Stimulated activated CD8-positive, alpha-beta memory T cell treated with anti-CD3 and anti-CD28 coated beads, Interleukin-15, amount 100 ng/mL, for 1 hour (primary cell): ENCODE measurements at regions not wholly inside any gene's neighbourhood (a gene's known extent, or its start where the extent isn't known, plus 50 kb on each side); places are given as distances from the start of the nearest gene placed in this dataset.
"Not testable (repeated sequence)": the region's sequence is repeated elsewhere in the genome, so short reads cannot be mapped to it uniquely, and the experiment has no call there.

ENCODE experiments used
- DNase-seq: peaks from one replicate; pipeline ENCODE4 v3.0.0-alpha.2; 2020; ENCODE audit warnings: low read depth

DNA sequence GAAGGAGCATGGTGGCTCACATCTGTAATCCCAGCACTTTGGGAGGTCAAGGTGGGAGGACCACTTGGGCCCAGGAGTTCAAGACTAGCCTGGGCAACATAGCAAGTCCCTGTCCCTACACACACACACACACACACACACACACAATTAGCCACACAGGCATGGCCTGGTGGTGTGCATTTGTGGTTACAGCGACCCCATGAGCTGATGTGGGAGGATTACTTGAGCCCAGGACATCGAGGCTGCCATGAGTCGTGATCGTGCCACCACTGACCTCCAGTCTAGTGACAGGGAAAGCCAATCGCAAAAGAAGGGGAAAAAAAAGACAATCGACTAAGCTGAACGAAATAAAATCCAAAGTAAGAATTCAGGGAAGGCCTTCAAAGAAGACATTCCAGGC is 67.9 kb downstream of the TBX3 start:
- no peak for DNase-seq

DNA sequence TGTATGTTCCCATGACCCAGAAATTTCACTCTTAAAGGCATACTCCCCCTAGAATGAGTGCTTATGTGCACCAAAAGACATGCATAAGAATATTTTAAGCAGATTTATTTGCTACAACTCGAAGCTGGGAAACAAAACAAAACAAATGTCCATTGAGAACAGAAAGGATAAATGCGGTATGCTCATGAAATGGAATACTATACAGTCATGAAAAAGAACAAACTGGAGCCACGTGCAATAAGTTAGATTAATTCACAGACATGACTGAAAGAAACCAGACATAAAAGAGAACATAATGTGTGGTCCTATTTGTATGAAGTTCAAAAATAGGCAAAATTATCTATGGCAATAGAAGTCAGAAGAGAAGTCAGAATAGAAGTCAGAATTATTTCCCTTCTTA is 69.9 kb downstream of the TBX3 start:
- DNase-seq: no peak

DNA sequence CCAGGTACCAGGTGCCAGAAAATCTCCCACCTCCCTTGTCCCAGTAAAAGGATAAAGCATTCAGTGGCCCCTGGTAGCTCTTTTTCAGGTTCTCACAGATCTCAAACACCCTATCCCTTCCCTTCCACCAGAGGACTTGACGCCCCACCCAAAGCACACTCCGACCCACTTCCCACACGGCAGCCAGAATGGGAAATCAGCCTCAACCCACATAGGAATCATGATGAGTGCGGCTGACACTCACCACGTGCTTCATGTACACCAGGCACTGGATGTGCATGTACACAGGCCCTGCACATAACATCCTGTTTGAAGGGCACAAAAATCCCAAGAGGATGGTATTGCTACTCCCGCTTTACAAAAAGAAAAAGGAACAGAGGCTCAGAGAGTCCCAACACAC is 71.9 kb downstream of the TBX3 start:
- DNase-seq: no peak

DNA sequence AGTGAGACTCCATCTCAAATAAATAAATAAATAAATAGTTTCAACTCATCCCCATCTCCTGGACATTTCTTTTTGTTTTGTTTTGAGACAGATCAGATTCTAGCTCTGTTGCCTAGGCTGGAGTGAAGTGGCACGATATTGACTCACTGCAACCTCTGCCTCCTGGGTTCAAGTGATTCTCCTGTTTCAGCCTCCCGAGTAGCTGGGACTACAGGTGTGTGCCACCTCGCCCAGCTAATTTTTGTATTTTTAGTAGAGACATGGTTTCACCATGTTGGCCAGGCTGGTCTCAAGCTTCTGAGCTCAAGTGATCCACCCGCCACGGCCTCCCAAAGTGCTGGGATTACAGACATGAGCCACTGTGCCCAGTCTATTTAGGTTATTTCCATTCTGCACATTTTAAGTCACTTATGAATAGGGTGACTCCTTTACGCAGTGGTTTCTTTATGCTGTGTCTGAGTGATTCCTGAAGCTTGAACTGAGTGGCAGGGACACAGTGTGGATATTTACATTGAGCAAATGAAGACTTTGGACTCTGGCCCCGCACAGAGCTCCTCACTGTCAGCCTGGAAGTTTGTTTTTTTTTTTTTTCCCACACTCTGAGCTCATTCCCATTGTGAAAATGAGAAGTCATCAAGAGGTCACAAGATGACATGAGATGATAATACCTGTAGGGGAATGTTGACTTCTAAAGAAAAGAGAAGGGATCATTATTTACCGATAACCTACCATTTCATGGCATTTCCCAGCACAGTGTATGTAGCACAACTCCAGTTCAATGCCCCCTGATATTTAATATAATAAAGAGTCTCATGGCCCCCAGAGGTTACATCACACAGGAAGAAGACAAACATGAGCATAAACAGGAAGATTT is 72.6 kb downstream of the TBX3 start:
- DNase-seq: no peak

DNA sequence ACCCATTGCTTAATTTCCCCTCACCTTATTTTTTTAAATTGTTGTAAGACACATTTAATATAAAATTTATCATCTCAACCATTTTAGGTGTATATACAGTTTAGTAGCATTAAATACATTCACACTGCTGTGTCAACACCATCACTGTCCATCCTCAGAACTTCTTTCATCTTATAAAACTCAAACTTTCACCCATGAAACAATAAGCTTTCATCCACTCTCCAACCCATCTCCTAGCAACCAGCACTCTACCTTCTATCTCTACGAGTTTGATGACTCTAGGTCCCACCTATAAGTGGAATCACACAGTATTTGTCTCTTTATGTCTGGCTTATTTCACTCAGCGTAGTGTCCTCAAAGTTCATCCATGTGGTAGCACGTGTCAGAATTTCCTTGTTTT is 75.5 kb downstream of the TBX3 start:
- DNase-seq: no peak

DNA sequence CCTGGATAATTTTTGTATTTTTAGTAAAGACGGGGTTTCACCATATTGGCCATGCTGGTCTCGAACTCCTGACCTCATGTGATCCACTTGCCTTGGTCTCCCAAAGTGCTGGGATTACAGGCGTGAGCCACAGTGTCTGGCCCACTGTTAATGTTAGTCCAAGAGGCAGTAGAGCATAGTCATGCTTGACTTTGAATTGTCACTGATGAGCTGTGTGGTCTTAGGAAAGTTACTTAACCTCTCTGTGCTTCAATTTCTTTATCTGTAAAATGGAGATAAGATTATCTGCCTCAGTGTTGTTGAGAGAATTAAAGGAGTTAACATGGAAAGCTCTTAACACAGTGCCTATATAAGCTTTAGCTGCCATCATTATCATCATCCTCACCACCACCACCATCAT is 78.1 kb downstream of the TBX3 start:
- no peak for DNase-seq

DNA sequence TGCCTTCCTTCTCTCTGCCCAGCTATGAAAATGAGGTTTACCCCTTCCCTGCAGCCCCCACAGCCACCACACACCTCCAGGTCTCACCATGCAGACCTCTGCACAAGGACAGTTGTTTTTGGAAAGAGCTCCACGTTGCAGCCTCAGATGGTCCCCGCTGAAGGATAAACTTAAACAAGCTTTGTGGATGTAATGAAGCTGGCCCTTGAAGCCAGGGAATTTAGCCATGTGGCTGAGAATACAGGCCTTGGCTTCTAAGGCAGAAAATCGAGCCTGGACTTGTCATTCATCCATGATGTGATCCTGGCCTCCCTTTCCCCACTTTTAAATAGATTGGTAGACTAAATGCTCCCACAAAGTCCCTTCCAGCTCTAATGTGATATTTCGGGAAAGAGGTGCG is 79.4 kb downstream of the TBX3 start:
- no peak for DNase-seq

DNA sequence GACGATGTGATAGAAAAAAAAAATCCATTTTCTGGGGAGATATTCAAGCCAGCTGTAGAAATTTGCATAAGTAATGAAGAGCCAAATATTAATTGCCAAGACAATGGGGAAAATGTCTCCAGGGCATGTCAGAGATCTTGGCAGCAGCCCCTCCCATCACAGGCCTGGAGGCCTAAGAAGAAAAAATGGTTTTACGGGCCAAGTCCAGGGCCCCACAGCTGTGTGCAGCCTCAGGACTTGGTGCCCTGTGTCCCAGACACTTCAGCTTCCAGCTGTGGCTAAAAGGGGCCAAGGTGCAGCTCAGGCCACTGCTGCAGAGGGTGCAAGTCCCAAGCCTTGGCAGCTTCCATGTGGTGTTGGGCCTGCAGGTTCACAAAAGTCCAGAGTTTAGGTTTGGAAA is 83.4 kb downstream of the TBX3 start:
- not testable (repeated sequence) for DNase-seq

DNA sequence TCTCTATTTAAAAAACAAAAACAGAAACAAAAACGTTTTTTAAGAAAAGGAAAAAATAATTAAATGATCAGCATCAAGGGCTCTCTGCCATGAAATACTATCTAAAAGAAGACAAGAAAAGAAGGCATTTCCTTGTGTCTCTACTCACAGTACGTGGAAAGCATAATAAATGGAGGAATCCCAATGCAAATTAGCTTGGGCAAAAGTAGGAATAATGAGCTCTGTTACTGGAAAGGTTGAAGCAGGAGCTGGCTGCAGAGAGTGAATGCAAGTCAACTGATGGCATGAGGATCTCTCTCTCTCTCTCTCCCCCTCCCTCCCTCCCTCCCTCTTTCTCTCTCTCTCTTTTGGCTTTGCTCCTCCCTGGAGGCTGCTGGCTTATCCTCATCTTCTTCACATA is 85.9 kb downstream of the TBX3 start:
- DNase-seq: no peak

DNA sequence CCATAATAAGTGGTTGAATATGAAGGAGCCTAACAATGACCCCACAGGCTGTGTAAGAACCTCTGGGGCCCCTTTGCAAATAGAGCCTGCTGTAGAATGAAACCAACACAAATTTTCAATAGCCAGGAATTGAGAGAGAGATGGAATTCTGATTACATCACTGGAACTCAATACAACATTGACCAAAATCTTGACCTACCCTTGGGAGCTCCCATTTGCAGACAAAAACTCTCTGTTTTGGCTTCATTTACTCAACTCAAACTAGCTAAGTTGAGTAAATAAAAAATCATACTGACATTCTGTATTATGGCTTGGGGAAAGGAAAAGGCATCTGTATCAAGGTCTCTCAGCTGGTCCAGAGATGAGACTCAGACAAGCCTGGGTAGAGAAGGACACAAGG is 91.0 kb downstream of the TBX3 start:
- no peak for DNase-seq

DNA sequence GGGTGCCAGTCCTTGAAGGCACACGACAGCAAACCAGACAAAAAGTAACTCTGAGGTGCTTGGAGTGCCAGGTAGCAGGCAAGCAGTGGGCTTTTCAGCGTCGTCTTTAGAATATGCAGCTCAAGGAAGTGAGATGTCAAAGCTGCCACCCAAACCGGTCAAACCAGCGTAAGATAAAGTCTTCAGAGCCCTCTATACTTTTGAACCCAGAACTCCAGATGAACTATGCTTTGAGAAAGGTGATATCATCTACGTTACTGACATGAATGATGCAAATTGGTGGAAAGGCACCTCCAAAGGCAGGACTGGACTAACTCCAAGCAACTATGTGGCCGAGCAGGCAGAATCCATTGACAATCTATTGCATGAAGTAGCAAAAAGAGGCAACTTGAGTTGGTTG is 95.9 kb downstream of the TBX3 start:
- DNase-seq: no peak

DNA sequence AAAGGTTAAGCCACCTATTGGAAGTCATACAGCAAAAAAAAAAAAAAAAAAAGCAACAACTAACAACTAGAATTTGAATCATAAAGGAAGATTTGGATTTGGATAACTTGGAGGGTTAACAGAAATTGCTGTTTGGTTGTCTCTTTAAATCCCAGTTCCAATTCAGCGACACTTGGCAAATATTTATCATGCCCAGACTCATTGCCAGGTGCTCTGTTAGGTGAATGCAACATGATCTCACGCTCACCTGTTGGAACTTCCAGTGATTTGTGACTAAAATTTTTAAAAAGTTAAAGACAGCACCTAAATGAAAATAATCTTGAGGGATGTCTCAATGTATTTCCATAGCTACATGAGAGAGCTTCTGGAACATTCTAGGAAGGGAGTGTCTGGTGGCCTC is 103.7 kb downstream of the TBX3 start:
- no peak for DNase-seq

DNA sequence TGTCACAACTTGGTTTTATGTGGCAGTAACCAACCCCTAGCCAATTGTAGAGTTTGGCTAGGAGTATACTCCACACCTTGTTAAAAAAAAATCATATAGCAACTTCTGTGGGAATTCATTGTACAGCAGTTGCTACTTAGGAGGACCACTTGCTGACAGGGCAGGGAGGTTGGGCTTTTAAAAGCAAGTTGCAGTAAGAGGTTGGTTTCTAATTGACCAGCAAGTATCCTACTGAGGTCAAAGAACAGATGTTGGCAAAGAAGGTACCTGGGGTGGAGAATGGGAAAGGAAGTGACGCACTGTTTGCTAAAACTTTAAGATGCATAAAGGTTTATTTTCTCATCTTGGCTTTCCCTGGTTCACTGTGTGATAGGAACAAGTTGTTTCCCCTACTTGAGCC is 104.6 kb downstream of the TBX3 start:
- no peak for DNase-seq

DNA sequence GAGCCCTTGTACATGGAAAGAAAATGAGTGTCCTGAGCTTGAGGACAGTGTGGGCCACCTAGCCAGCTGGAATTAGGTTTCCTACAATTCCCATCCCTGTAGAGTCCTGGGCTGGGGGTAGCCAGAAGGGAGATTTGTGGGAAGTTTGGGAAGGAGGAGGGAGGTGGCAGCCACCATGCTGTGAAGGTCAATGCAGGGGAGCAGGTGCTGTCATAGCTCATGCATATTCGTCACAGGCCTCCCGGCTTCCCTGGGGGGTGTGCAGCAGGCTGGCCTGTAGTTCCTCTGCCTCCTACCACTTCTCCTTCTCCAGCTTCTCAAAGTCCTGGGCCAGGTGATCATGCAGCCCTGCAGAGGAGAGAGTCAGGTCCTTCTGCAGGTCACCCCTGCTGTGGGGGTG is 121.3 kb downstream of the TBX3 start:
- DNase-seq: no peak

DNA sequence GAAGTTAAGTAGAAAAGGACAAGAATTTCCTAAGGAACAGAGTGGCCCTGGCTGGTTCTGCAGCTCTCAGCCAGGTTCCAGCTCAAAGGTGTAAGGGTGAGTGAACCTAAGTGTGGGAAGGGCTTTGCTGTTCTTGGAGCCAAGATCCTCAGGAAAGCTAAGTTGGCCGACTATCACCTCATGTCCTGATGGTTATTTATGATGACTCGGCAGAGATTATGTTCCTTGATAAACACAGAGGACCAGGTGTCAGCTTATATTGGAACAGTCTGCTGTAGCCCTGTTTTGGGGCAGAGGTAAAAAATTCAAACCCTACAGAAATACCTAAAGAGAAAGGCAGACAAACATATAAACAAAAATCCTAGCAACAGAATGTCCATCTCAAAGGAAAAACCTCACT is 128.5 kb downstream of the TBX3 start:
- no peak for DNase-seq

DNA sequence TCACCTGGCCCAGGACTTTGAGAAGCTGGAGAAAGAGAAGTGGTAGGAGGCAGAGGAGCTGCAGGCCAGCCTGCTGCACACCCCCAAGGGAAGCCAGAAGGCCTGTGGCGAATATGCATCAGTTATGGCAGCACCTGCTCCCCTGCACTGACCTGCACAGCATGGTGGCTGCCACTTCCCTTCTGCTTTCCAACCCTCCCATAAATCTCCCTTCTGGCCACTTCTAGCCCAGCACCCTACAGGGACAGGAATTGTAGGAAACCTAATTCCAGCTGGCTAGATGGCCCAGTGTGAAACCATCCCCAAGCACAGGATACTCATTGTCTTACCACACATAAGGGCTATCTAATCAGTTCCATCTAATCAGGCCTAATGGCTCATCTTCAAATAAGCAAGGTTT is 136.3 kb downstream of the TBX3 start:
- no peak for DNase-seq

DNA sequence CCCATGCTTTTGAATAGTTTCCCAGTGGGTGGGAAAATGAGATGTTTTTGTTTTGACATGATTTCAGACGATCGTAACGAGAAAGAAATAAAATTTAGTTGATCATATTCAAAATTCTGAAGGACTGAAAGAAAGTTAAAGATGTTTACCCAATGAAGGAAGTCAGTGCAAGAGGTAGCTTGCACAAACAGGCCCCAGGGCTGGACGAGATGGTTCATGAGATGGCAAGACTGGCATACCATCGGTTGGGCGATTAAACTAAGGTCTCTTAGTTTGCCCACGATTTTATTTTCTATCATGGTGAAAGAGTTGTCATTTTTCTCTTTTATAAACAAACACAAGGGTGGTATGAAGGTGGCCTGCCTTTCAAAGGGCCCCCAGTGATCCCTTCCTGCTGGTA is 124.5 kb upstream of the TBX5 start:
- DNase-seq: no peak

DNA sequence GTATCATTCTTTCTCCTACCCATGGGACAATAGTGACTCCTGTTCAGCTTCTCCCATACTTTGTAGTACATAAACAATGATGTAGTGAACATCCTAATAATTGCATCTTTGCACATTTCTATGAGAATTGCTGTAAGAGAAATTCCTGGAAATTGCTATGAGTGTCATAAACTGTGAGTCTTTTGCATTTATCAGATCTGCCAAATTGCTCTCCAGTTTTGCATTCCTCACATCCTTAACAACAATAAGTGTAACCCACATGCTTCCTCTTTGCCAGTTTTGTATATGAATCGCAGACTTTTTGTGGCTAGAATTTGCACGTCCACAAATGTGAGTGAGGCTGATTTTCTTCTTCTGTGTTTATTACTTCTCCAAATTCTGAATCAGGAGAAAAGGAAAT is 124.0 kb upstream of the TBX5 start:
- no peak for DNase-seq

DNA sequence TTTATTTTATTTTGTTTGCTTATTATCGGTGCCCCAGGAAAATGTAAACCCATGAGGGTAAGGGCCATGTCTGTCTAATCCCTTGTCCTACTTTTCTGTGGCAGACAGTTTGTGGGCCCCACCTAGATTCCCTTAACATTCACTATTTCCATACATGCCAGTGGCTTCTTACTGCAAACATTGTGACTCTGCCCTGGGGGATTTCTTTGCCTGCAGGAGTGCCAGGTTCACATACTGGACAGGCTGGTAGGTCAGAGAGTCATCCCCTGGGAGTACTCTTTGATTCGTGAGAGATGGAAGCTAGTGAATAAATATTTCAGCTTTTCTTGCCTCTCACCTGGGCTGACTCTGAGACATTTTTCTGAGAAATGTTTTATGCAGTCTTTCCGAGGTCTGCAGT is 122.8 kb upstream of the TBX5 start:
- DNase-seq: no peak

DNA sequence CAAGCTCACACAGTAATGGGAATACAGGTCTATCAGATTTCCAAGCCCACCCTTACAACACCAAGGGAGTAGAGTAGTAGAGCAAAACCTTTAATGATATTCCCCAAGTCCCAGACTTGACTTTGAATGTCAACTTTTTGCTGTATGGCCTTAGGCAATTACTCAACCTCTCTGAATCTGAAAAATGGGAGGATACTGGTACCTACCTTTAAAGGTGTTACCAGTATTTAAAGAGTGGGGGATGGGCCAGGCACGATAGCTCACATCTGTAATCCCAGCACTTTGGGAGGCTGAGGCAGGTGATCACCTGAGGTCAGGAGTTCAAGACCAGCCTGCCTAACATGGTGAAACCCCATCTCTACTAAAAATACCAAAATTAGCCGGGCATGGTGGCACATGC is 115.2 kb upstream of the TBX5 start:
- not testable (repeated sequence) for DNase-seq

DNA sequence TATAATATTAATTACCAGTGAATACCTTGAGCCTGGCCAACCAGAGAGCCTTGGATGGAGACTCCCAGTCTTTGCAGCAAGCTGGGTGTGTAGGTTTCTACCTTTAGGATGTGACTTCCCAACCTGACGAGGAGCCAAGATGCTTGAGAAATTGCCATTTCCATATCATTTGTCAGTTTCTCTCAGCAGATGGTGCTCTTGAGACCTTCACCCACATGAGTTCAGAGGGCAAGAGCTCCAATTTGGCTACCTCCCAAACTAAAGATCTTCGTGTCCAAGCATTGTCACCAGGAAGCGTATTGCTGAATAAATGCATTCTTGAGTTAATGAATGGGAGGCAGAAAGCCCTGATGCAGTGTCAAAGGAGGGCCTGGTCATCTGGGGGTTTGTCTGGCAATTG is 106.4 kb upstream of the TBX5 start:
- DNase-seq: no peak

DNA sequence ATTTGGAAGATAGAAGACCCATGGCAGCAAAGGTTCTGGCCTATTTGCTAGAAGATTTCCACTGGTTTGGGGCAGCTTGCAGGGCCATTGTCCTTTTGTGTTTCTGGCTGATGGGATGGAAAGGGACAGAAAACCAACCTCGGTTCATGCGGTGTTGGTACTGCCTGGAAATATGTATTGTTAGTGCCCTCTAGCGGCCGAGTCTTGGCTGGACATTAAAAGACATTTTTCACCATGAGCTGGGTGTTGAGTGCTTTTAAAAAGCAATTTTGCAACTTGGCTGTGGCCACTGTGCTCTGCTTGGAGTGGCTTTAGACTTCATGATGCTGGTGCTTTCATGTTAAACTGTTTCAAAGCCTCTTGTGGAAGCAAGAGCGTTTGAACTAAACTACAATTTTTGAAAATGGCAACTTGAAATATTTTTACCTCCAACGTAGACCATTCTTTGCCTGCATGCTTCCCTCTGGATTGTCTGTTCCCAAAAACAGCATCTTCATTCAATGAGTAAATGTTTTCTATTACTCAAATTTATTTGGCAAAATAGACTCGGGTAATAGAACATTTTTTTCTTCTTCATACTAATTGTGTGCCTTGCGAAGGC is 102.7 kb upstream of the TBX5 start:
- peak; percentile 41 for DNase-seq

DNA sequence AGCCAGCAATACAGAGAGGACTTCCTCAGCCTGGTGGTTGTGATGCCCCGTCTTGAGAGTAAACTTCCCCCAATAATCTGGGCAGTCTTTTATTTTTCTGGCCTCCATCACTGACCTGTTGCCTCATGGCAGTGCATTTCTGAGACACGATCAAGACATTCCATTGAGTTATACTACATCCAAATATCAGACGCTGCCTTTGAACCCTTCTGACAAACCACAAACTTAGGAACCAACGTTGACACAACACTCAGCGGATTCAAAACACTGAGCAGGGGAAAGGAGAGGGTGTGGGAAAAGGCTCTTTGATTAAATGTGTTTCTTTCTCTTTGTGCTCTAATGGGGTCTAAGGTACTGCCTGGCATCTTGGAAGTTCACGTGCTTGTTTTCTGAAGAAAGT is 100.7 kb upstream of the TBX5 start:
- no peak for DNase-seq

DNA sequence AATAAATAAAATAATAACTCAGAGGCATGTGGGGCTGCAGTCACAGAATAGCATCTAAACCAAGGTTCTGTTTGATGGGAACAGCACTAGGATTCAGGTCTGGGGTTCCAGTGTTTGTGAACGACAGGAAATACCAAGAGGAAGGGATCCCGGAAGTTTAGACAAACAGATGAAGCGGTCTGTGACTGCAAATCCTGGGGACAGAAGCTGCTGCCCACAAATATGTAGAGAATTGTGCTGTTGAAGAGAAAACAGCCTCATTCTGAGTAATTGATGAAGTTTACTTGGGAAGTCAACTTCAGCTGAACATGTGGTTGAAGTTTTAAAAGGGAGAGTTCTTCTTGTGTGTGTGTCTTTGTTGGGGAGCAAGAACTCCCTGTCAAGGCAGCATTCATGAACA is 98.4 kb upstream of the TBX5 start:
- no peak for DNase-seq
